Fibroblast of lung (primary cell): ENCODE measurements at regions not wholly inside any gene's neighbourhood (a gene's known extent, or its start where the extent isn't known, plus 50 kb on each side); places are given as distances from the start of the nearest gene placed in this dataset.

ENCODE experiments used
- EZH2 ChIP-seq: IDR thresholded peaks from 2 replicates; pipeline ENCODE4 v1.5.1; 2012; ENCODE audit warnings: low read length, control low read depth, mild to moderate bottlenecking; ENCODE audit errors: missing control alignments
- TF ChIP-seq, protein P1 (sequence below), 2 donors: IDR thresholded peaks in 1 of 2; conservative IDR thresholded peaks in 1 of 2; 1 replicate in 1 of 2; 2 replicates in 1 of 2; pipeline ENCODE4 v1.5.1; 2011 to 2012; ENCODE audit warnings: low read length in 2 of 2, control low read depth in 1 of 2, inconsistent platforms in 1 of 2, low read depth in 1 of 2, mild to moderate bottlenecking in 1 of 2

DNA sequence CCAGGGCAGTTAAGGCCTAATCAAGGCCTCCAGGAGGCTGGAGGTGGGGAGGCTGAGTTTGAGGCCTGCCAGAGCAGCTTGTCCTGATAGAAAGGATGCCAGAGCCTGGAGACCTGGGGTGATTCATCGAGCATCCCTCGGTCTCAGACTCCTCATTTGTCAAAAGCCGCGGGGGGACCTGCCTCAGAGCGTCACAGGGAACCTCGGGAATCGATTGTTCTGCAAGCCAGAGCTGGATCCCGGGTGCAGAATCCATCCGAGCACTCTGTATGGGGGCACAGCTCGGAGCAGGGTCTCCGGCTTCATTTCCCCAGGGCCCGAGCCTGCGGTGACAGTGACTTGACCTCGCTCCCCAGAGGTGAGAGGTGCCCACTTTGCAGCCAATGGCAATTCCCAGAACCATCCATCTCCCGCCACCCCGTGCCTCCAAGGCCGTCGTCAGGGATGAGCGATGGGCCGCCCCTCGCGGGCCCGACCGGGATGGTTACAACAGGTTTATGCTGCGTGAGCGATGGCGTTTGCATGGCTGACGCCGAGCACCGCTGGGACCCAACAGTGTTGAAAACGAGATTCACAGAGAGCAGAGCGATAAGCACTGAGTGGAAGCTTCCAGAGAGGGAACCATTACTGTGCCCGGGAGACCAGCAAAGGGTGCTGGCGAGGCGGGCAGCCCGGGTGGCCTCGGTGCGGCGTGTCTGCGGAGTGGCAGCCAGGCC lies 117.1 kb upstream of the GSE1 start:
- TF ChIP-seq, protein P1, sequence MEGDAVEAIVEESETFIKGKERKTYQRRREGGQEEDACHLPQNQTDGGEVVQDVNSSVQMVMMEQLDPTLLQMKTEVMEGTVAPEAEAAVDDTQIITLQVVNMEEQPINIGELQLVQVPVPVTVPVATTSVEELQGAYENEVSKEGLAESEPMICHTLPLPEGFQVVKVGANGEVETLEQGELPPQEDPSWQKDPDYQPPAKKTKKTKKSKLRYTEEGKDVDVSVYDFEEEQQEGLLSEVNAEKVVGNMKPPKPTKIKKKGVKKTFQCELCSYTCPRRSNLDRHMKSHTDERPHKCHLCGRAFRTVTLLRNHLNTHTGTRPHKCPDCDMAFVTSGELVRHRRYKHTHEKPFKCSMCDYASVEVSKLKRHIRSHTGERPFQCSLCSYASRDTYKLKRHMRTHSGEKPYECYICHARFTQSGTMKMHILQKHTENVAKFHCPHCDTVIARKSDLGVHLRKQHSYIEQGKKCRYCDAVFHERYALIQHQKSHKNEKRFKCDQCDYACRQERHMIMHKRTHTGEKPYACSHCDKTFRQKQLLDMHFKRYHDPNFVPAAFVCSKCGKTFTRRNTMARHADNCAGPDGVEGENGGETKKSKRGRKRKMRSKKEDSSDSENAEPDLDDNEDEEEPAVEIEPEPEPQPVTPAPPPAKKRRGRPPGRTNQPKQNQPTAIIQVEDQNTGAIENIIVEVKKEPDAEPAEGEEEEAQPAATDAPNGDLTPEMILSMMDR (conservative IDR thresholded peaks at IDR 0.05 in 1 of 2, IDR thresholded peaks at IDR 0.05 in 1 of 2; ENCODE audit: low read depth in 1 of 2, low read length in 2 of 2): no peak
- TF ChIP-seq EZH2: no peak
